OCI-LY1 (cell line): ENCODE measurements at regions not wholly inside any gene's neighbourhood (a gene's known extent, or its start where the extent isn't known, plus 50 kb on each side); places are given as distances from the start of the nearest gene placed in this dataset.

Experiments
- H2AFZ ChIP-seq: fragments of 200-600 bp; sonication (generic), shearing (Covaris generic); 2 replicates; pipeline ENCODE4 v1.6.0; 2014; ENCODE audit warnings: antibody characterized with exemption, mild to moderate bottlenecking, low read length
- H3F3A ChIP-seq: fragments of 200-600 bp; sonication (generic), shearing (Covaris generic); 2 replicates; pipeline ENCODE4 v1.6.0; 2014; ENCODE audit warnings: mild to moderate bottlenecking, antibody characterized with exemption, low read length, moderate library complexity; ENCODE audit not compliant: insufficient read depth
- H3K27ac ChIP-seq: fragments of 200-600 bp; sonication (generic); 2 replicates; pipeline ENCODE4 v1.5.1; 2014; ENCODE audit warnings: low read length, mixed run types, mild to moderate bottlenecking, low read depth; ENCODE audit not compliant: poor library complexity, severe bottlenecking
- H3K27me3 ChIP-seq: fragments of 200-600 bp; sonication (generic); 2 replicates; pipeline ENCODE4 v1.6.0; 2014; ENCODE audit warnings: antibody characterized with exemption, mild to moderate bottlenecking, low read length, moderate library complexity; ENCODE audit not compliant: insufficient read depth
- H3K36me3 ChIP-seq: fragments of 200-600 bp; sonication (generic); 2 replicates; pipeline ENCODE4 v1.6.1; 2014; ENCODE audit warnings: mild to moderate bottlenecking, antibody characterized with exemption, low read length, moderate library complexity, mixed read lengths; ENCODE audit not compliant: insufficient read depth
- H3K4me1 ChIP-seq: fragments of 200-600 bp; sonication (generic); 2 replicates; pipeline ENCODE4 v1.5.1; 2014; ENCODE audit warnings: mild to moderate bottlenecking, low read length, moderate library complexity; ENCODE audit not compliant: insufficient read depth, severe bottlenecking
- H3K4me2 ChIP-seq: fragments of 200-600 bp; sonication (generic), shearing (Covaris generic); 2 replicates; pipeline ENCODE4 v1.6.1; 2014; ENCODE audit warnings: low read length
- H3K4me3 ChIP-seq: fragments of 200-600 bp; sonication (generic); 2 replicates; pipeline ENCODE4 v1.5.1; 2014; ENCODE audit warnings: low read length, low read depth, mild to moderate bottlenecking, mixed read lengths; ENCODE audit not compliant: poor library complexity, severe bottlenecking
- H3K79me2 ChIP-seq: fragments of 200-600 bp; shearing (Covaris generic); 2 replicates; pipeline ENCODE4 v1.6.1; 2016; ENCODE audit warnings: mixed run types, low read length, mixed read lengths; ENCODE audit not compliant: insufficient read depth
- H3K9ac ChIP-seq: fragments of 200-600 bp; sonication (generic), shearing (Covaris generic); 2 replicates; pipeline ENCODE4 v1.6.1; 2014; ENCODE audit warnings: mild to moderate bottlenecking, low read length, mixed read lengths
- H3K9me2 ChIP-seq: fragments of 200-600 bp; sonication (generic), shearing (Covaris generic); 2 replicates; pipeline ENCODE4 v1.6.1; 2014; ENCODE audit warnings: low read depth, mild to moderate bottlenecking, low read length, mixed read lengths
- H3K9me3 ChIP-seq: fragments of 200-600 bp; shearing (Covaris generic); 2 replicates; pipeline ENCODE4 v1.6.1; 2014; ENCODE audit warnings: low read length, mixed read lengths
- H4K20me1 ChIP-seq: fragments of 200-600 bp; sonication (generic), shearing (Covaris generic); 2 replicates; pipeline ENCODE4 v1.6.0; 2016; ENCODE audit warnings: mild to moderate bottlenecking, low read length; ENCODE audit not compliant: insufficient read depth
- CTCF ChIP-seq: fragments of 200-600 bp; sonication (generic), shearing (Covaris generic); IDR thresholded peaks from 2 replicates; pipeline ENCODE4 v1.5.1; 2017; ENCODE audit warnings: mild to moderate bottlenecking, antibody characterized with exemption, low read length, moderate library complexity, mixed read lengths
- EZH2 ChIP-seq: fragments of 200-600 bp; sonication (generic), shearing (Covaris generic); IDR thresholded peaks from 2 replicates; pipeline ENCODE4 v1.8.0; 2017; ENCODE audit warnings: borderline replicate concordance, mixed run types, mild to moderate bottlenecking, antibody characterized with exemption, low read length, moderate library complexity, mixed read lengths

DNA sequence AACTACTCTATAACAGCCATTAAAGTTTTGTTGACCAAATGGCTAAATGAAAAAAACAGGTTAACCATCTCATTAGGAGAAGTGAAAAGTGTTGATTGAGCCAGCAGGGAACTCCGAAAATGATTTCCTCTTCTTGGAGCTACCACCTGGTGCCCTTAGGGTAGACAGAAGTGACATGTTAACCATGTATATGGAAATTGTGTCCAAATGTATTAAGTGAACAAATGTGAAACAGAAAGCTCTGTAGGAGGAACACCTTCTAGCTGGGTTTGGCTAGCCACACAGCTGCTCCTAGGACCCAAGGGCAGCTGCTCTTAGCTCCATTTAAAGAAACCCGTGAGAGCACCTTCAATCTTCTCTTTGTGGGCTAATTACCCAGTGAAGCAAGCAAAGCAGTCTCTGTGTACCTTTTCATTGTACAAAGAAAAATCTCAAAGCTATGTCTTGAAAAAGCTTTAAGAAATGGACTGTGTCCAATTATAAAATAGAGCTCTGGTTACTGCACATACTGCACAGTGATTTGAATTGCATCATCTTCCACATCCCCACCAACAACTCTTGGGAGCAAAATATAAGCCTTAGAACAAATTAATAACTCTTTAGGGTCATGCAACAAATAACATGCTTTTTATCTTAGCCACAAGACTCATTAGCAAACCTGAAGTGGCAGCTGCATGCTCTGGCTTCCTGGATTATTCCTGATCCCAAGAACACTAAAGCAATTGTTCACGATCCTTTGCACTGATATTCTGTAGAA, 59.2 kb upstream of the PARM1 start:
- H3K27me3 ChIP-seq, result no peaks in the 10 kb centered on the region
- no peaks in the 10 kb centered on the region for H4K20me1 ChIP-seq
- H3F3A ChIP-seq, result no peaks in the 10 kb centered on the region
- H3K79me2 ChIP-seq, result no peaks in the 10 kb centered on the region
- no peak overlapping the region for H3K4me3 ChIP-seq
- no peaks in the 10 kb centered on the region for H3K4me1 ChIP-seq
- H2AFZ ChIP-seq, result no peak overlapping the region
- H3K27ac ChIP-seq, result no peak overlapping the region
- no peak overlapping the region for H3K4me2 ChIP-seq
- H3K36me3 ChIP-seq, result no peaks in the 10 kb centered on the region
- H3K9me2 ChIP-seq, result no peaks in the 10 kb centered on the region
- TF ChIP-seq CTCF, result no peak
- no peak for TF ChIP-seq EZH2
- no peaks in the 10 kb centered on the region for H3K9me3 ChIP-seq
- H3K9ac ChIP-seq, result no peak overlapping the region

DNA sequence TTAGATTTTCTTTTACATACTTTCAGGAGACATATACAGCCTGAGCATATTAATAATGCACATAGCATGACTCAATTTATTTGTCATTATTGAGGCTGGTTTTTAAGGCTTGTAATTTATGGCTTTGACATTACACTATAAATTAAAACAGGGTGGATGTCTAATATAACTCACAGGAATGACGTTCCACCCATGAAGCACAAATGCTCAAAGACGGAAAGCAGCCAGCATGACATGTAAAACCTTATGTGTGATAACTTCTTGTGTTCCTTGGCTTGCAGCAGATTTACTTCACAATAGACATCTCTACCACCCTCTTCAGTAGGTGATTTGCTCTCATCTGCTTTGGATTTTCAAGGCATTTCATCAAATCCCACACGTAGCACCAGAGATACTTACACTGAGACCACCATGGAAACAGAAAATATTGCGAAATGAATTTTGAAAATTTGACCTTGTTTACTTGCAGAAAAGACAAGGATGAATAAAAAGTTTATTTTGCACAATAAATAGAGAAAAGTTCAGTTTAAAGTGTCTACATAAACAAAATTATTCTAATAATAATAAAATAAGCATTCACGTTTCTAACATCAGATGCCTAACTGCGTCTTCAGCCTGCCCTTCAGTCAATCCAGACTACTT, 64.7 kb upstream of the BTC start:
- Histone ChIP-seq H3K9me3 (no peaks in the 10 kb centered on the region), H3K9ac (no peak overlapping the region), H4K20me1 (no peaks in the 10 kb centered on the region), H3K9me2 (no peaks in the 10 kb centered on the region), H3K36me3 (no peaks in the 10 kb centered on the region), H3K27me3 (no peaks in the 10 kb centered on the region), H3K79me2 (no peaks in the 10 kb centered on the region), H3K27ac (no peak overlapping the region), H2AFZ (no peak overlapping the region), H3K4me1 (no peaks in the 10 kb centered on the region), H3K4me2 (no peak overlapping the region), H3K4me3 (no peak overlapping the region), H3F3A (no peaks in the 10 kb centered on the region)
- no peak for TF ChIP-seq EZH2
- no peak for TF ChIP-seq CTCF

- Histone ChIP-seq H3K79me2 (no peaks in the 10 kb centered on the region), H3K27me3 (no peaks in the 10 kb centered on the region), H4K20me1 (no peaks in the 10 kb centered on the region), H3K9me2 (no peaks in the 10 kb centered on the region), H3K4me3 (no peak overlapping the region), H3F3A (no peaks in the 10 kb centered on the region), H3K9ac (no peak overlapping the region), H3K27ac (no peak overlapping the region), H3K4me1 (no peaks in the 10 kb centered on the region), H3K36me3 (no peaks in the 10 kb centered on the region), H3K4me2 (no peak overlapping the region), H2AFZ (no peak overlapping the region), H3K9me3 (no peaks in the 10 kb centered on the region)
- TF ChIP-seq EZH2 (no peak), CTCF (no peak)
These were observed 61.6 kb upstream of the BTC start for GRCh38 chr4:74855879-74856278.
